ENCODE measurements at regions not wholly inside any gene's neighbourhood (a gene's known extent, or its start where the extent isn't known, plus 50 kb on each side); places are given as distances from the start of the nearest gene placed in this dataset.

- peaks cover 27% of the 10 kb centered on the region; the same call in 1 of the 2 replicates for H3K9me3 ChIP-seq (ENCODE audit: insufficient read depth, low read depth, low read length)
- H3K79me2 ChIP-seq (ENCODE audit: insufficient read depth, low read length), result no peaks in the 10 kb centered on the region
Observed at GRCh38 chr22:48887394-48888332, 940.0 kb downstream of the BRD1 start.

GRCh38 chr22:48886604-48887393 lies 940.9 kb downstream of the BRD1 start:
- Histone ChIP-seq H3K4me1 (ENCODE audit: insufficient read depth, low read length, poor library complexity, severe bottlenecking) (no peaks in the 10 kb centered on the region), H3K4me2 (ENCODE audit: low read depth, low read length, poor library complexity, severe bottlenecking) (no peak overlapping the region), H4K20me1 (ENCODE audit: insufficient read depth, low read length, poor library complexity, severe bottlenecking) (no peaks in the 10 kb centered on the region), H3K9me3 (ENCODE audit: insufficient read depth, low read depth, low read length) (peaks cover 25% of the 10 kb centered on the region; the same call in 1 of the 2 replicates), H3K36me3 (ENCODE audit: insufficient read depth, low read length) (no peaks in the 10 kb centered on the region), H3K9me2 (replicated peaks; ENCODE audit: low read depth, low read length) (no peaks in the 10 kb centered on the region), H3K27me3 (ENCODE audit: insufficient read depth, low read length, poor library complexity, severe bottlenecking) (no peaks in the 10 kb centered on the region), H3F3A (ENCODE audit: low read depth) (no peaks in the 10 kb centered on the region), H3K9ac (ENCODE audit: low read depth, low read length, poor library complexity, severe bottlenecking) (no peak overlapping the region), H2AFZ (ENCODE audit: low read length) (no peak overlapping the region), H3K79me2 (ENCODE audit: insufficient read depth, low read length) (no peaks in the 10 kb centered on the region), H3K4me3 (ENCODE audit: low read length, poor library complexity, severe bottlenecking) (no peak overlapping the region)
- TF ChIP-seq EZH2phosphoT487 (IDR thresholded peaks at IDR 0.05; ENCODE audit: borderline replicate concordance), result no peak
- no peak for TF ChIP-seq CTCF (conservative IDR thresholded peaks at IDR 0.05; ENCODE audit: low read length)

More at GRCh38 chr22:48887394-48888332, 940.0 kb downstream of the BRD1 start:
- H3F3A ChIP-seq (ENCODE audit: low read depth), result no peaks in the 10 kb centered on the region
- no peaks in the 10 kb centered on the region for H3K9me2 ChIP-seq (replicated peaks; ENCODE audit: low read depth, low read length)
- no peaks in the 10 kb centered on the region for H3K36me3 ChIP-seq (ENCODE audit: insufficient read depth, low read length)
- TF ChIP-seq EZH2phosphoT487 (IDR thresholded peaks at IDR 0.05; ENCODE audit: borderline replicate concordance) (no peak), CTCF (conservative IDR thresholded peaks at IDR 0.05; ENCODE audit: low read length) (no peak)
- H3K4me1 ChIP-seq (ENCODE audit: insufficient read depth, low read length, poor library complexity, severe bottlenecking), result no peaks in the 10 kb centered on the region
- H4K20me1 ChIP-seq (ENCODE audit: insufficient read depth, low read length, poor library complexity, severe bottlenecking), result no peaks in the 10 kb centered on the region
- H3K4me3 ChIP-seq (ENCODE audit: low read length, poor library complexity, severe bottlenecking), result no peak overlapping the region
- no peak overlapping the region for H2AFZ ChIP-seq (ENCODE audit: low read length)
- no peaks in the 10 kb centered on the region for H3K27me3 ChIP-seq (ENCODE audit: insufficient read depth, low read length, poor library complexity, severe bottlenecking)
- no peak overlapping the region for H3K9ac ChIP-seq (ENCODE audit: low read depth, low read length, poor library complexity, severe bottlenecking)
- no peak overlapping the region for H3K4me2 ChIP-seq (ENCODE audit: low read depth, low read length, poor library complexity, severe bottlenecking)

- Histone ChIP-seq H3K4me3 (ENCODE audit: low read length, poor library complexity, severe bottlenecking) (no peak overlapping the region), H3K9ac (ENCODE audit: low read depth, low read length, poor library complexity, severe bottlenecking) (no peak overlapping the region), H3F3A (ENCODE audit: low read depth) (no peaks in the 10 kb centered on the region), H3K4me1 (ENCODE audit: insufficient read depth, low read length, poor library complexity, severe bottlenecking) (no peaks in the 10 kb centered on the region), H3K36me3 (ENCODE audit: insufficient read depth, low read length) (no peaks in the 10 kb centered on the region), H3K9me3 (ENCODE audit: insufficient read depth, low read depth, low read length) (peaks cover 20% of the 10 kb centered on the region; the same call in 1 of the 2 replicates), H3K79me2 (ENCODE audit: insufficient read depth, low read length) (no peaks in the 10 kb centered on the region), H3K9me2 (replicated peaks; ENCODE audit: low read depth, low read length) (no peaks in the 10 kb centered on the region), H3K27me3 (ENCODE audit: insufficient read depth, low read length, poor library complexity, severe bottlenecking) (no peaks in the 10 kb centered on the region), H2AFZ (ENCODE audit: low read length) (no peak overlapping the region), H4K20me1 (ENCODE audit: insufficient read depth, low read length, poor library complexity, severe bottlenecking) (no peaks in the 10 kb centered on the region), H3K4me2 (ENCODE audit: low read depth, low read length, poor library complexity, severe bottlenecking) (no peak overlapping the region)
- TF ChIP-seq CTCF (conservative IDR thresholded peaks at IDR 0.05; ENCODE audit: low read length) (no peak), EZH2phosphoT487 (IDR thresholded peaks at IDR 0.05; ENCODE audit: borderline replicate concordance) (no peak)
Observed at GRCh38 chr22:48885919-48886305, 941.8 kb downstream of the BRD1 start.
